Astrocyte (in vitro differentiated cells and primary cell): ENCODE measurements at regions not wholly inside any gene's neighbourhood (a gene's known extent, or its start where the extent isn't known, plus 50 kb on each side); places are given as distances from the start of the nearest gene placed in this dataset.

Experiments used
- CTCF ChIP-seq: IDR thresholded peaks from 2 replicates; pipeline ENCODE4 v1.5.1; 2011; ENCODE audit warnings: low read depth, mild to moderate bottlenecking, inconsistent platforms, low read length, moderate library complexity; ENCODE audit not compliant: insufficient read depth
- EZH2 ChIP-seq: IDR thresholded peaks from 2 replicates; pipeline ENCODE4 v1.6.1; 2012; ENCODE audit warnings: mild to moderate bottlenecking, low read length, inconsistent platforms; ENCODE audit not compliant: insufficient read depth

GRCh38 chr11:80650966-80651365 lies 1210.1 kb upstream of the TENM4 start:
- no peak for TF ChIP-seq EZH2
- TF ChIP-seq CTCF: no peak
